ENCODE measurements at regions not wholly inside any gene's neighbourhood (a gene's known extent, or its start where the extent isn't known, plus 50 kb on each side); places are given as distances from the start of the nearest gene placed in this dataset.

DNA sequence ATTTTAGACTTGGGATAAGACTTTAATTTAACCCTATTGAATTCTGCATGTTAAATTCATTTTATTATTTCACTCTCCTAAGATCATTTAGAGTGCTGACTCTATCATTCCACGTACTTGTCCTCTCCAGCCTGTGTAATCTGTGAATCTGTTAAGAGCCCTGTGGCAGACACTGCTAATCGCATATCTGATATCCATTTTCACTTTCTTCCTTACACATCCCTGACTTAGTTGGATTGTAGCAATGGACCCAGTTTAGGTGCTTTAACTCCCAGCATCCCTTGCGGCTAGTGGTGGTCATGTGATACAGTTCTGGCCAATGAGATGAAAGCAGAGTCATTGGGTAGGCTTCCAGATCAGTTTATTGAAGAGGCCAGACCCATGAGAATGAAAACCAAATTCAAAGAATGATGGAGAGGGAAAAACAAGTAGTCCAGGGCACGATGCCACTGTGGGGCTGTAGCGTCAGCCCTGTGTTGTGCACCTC, 57.2 kb upstream of the SOX4 start:
- no peak overlapping the region for H3K27ac ChIP-seq (ENCODE audit: low read depth, low read length)
- Mint-ChIP-seq H3K4me1 (peaks cover 24% of the 10 kb centered on the region), H3K27ac (no peak overlapping the region), H3K36me3 (ENCODE audit: low read depth) (no peaks in the 10 kb centered on the region), H3K9me3 (no peaks in the 10 kb centered on the region), H3K27me3 (ENCODE audit: insufficient read depth) (peaks cover 37% of the 10 kb centered on the region), H3K4me3 (no peak overlapping the region)
- TF ChIP-seq, protein P1, sequence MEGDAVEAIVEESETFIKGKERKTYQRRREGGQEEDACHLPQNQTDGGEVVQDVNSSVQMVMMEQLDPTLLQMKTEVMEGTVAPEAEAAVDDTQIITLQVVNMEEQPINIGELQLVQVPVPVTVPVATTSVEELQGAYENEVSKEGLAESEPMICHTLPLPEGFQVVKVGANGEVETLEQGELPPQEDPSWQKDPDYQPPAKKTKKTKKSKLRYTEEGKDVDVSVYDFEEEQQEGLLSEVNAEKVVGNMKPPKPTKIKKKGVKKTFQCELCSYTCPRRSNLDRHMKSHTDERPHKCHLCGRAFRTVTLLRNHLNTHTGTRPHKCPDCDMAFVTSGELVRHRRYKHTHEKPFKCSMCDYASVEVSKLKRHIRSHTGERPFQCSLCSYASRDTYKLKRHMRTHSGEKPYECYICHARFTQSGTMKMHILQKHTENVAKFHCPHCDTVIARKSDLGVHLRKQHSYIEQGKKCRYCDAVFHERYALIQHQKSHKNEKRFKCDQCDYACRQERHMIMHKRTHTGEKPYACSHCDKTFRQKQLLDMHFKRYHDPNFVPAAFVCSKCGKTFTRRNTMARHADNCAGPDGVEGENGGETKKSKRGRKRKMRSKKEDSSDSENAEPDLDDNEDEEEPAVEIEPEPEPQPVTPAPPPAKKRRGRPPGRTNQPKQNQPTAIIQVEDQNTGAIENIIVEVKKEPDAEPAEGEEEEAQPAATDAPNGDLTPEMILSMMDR (conservative IDR thresholded peaks at IDR 0.05), result no peak
- H3K4me3 ChIP-seq (ENCODE audit: low read length), result no peak overlapping the region
- H3K36me3 ChIP-seq (ENCODE audit: control insufficient read depth, insufficient read depth, low read length), result no peaks in the 10 kb centered on the region
- no peak overlapping the region for H3K9ac ChIP-seq (ENCODE audit: extremely low read depth, low read length, poor library complexity, severe bottlenecking)
- no peak for DNase-seq
- no peaks in the 10 kb centered on the region for H3K9me3 ChIP-seq (ENCODE audit: control insufficient read depth, low read length)
- peaks cover 26% of the 10 kb centered on the region for H3K27me3 ChIP-seq (ENCODE audit: control insufficient read depth, insufficient read depth, low read length, poor library complexity, severe bottlenecking)
- peaks cover 3% of the 10 kb centered on the region for H3K4me1 ChIP-seq (ENCODE audit: control insufficient read depth, insufficient read depth, low read length)
- WGBS, 2 experiments (ENCODE audit: insufficient coverage in 1 of 2, insufficient read length in 1 of 2), result 92% methylated on average over 5 of the region's 5 CpGs

DNA sequence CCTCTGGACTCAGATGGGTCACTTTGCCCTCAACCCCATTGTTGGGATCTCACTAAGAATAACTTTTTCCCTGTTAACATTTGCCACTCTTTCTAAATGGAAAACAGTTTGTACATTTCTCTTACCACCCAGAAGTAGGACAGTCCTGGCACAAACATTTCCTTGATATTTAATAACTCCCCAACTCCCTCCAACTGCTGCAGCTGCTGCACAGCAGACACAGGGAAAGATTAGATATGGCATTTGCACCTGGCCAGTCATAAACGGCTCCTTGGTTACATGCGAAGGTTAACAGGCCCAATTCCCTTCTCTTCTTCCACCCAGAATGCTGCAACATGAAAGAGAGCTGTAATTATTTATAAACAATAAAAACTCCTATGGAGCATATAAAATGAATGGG, 55.9 kb upstream of the SOX4 start:
- H3K4me3 Mint-ChIP-seq, result no peak overlapping the region
- TF ChIP-seq, protein P1 (conservative IDR thresholded peaks at IDR 0.05), result no peak
- H3K27me3 ChIP-seq (ENCODE audit: control insufficient read depth, insufficient read depth, low read length, poor library complexity, severe bottlenecking), result peaks cover 39% of the 10 kb centered on the region

DNA sequence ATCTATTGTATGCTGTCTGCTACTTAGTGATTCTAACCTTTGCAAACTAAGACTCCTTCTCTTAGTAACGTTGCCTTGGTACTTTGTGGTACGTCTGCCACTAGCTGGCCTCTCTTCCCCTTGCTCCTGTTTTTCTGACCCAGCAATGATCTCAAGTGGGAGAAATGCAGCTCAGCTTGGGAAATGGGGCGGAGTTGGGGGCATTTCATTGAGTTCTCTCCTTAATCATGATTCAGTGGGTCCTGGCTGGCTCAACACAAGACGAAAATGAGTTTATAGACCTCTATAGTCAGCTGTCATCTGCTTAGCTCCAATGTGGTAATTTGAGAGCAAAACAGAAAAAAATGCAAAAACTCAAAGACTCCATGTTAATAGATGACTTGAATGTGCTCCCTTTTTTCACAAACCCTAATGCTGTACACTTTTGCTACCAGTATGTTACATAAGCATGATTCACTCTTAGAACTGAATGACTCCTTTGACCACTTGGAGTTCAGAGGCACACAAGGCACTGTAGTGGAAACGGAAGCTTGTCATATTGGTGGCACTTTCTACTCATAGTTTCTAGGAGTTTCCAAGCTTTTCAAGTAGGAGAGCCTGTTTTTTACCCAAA, 55.3 kb upstream of the SOX4 start:
- no peaks in the 10 kb centered on the region for H3K9me3 ChIP-seq (ENCODE audit: control insufficient read depth, low read length)
- Mint-ChIP-seq H3K27ac (no peak overlapping the region), H3K36me3 (ENCODE audit: low read depth) (no peaks in the 10 kb centered on the region), H3K4me3 (no peak overlapping the region), H3K27me3 (ENCODE audit: insufficient read depth) (peaks cover 55% of the 10 kb centered on the region), H3K9me3 (peaks cover 5% of the 10 kb centered on the region), H3K4me1 (peaks cover 24% of the 10 kb centered on the region)
- peaks cover 3% of the 10 kb centered on the region for H3K4me1 ChIP-seq (ENCODE audit: control insufficient read depth, insufficient read depth, low read length)
- TF ChIP-seq, protein P1 (conservative IDR thresholded peaks at IDR 0.05), result no peak
- H3K36me3 ChIP-seq (ENCODE audit: control insufficient read depth, insufficient read depth, low read length), result no peaks in the 10 kb centered on the region
- WGBS, 2 experiments (ENCODE audit: insufficient coverage in 1 of 2, insufficient read length in 1 of 2), result 79 to 90% methylated on average over 4 to 5 of the region's 5 CpGs
- no peak overlapping the region for H3K9ac ChIP-seq (ENCODE audit: extremely low read depth, low read length, poor library complexity, severe bottlenecking)
- no peak overlapping the region for H3K4me3 ChIP-seq (ENCODE audit: low read length)
- H3K27me3 ChIP-seq (ENCODE audit: control insufficient read depth, insufficient read depth, low read length, poor library complexity, severe bottlenecking), result peaks cover 40% of the 10 kb centered on the region
- no peak for DNase-seq
- H3K27ac ChIP-seq (ENCODE audit: low read depth, low read length), result no peak overlapping the region

More for the DNA sequence above, 55.9 kb upstream of the SOX4 start:
- H3K36me3 ChIP-seq (ENCODE audit: control insufficient read depth, insufficient read depth, low read length), result no peaks in the 10 kb centered on the region
- Mint-ChIP-seq H3K9me3 (no peaks in the 10 kb centered on the region), H3K27me3 (ENCODE audit: insufficient read depth) (peaks cover 50% of the 10 kb centered on the region), H3K36me3 (ENCODE audit: low read depth) (no peaks in the 10 kb centered on the region), H3K4me1 (peaks cover 24% of the 10 kb centered on the region), H3K27ac (no peak overlapping the region)
- WGBS, 2 experiments (ENCODE audit: insufficient coverage in 1 of 2, insufficient read length in 1 of 2), result 96% methylated on average over 2 of the region's 2 CpGs; no CpG with 5 or more reads in 1 of the 2 experiments
- H3K9me3 ChIP-seq (ENCODE audit: control insufficient read depth, low read length), result no peaks in the 10 kb centered on the region
- no peak overlapping the region for H3K9ac ChIP-seq (ENCODE audit: extremely low read depth, low read length, poor library complexity, severe bottlenecking)
- DNase-seq, result no peak
- H3K27ac ChIP-seq (ENCODE audit: low read depth, low read length), result no peak overlapping the region
- H3K4me3 ChIP-seq (ENCODE audit: low read length), result no peak overlapping the region
- H3K4me1 ChIP-seq (ENCODE audit: control insufficient read depth, insufficient read depth, low read length), result peaks cover 3% of the 10 kb centered on the region

Data from endodermal cell (in vitro differentiated cells).